Fibroblast of skin of left biceps (primary cell): ENCODE measurements at regions not wholly inside any gene's neighbourhood (a gene's known extent, or its start where the extent isn't known, plus 50 kb on each side); places are given as distances from the start of the nearest gene placed in this dataset.

Experiments
- DNase-seq, 2 experiments: peaks; one replicate each; pipeline ENCODE4 v3.0.0-alpha.2; 2013; ENCODE audit warnings: low read depth in 2 of 2

- DNase-seq = no peak
These were observed 122.5 kb downstream of the DICER1 start for GRCh38 chr14:95034788-95035187.

- no peak for DNase-seq
These were observed 123.4 kb downstream of the DICER1 start for GRCh38 chr14:95033682-95034632.

GRCh38 chr14:95033031-95033430 lies 124.3 kb downstream of the DICER1 start:
- no peak for DNase-seq

GRCh38 chr14:95026851-95027463 lies 130.4 kb downstream of the DICER1 start:
- no peak for DNase-seq

GRCh38 chr14:95025941-95026340 lies 131.4 kb downstream of the DICER1 start:
- no peak for DNase-seq

GRCh38 chr14:95025218-95025617 lies 132.1 kb downstream of the DICER1 start:
- DNase-seq = no peak

GRCh38 chr14:95024380-95024779 lies 132.9 kb downstream of the DICER1 start:
- no peak for DNase-seq

- no peak for DNase-seq
These were observed 133.4 kb downstream of the DICER1 start for GRCh38 chr14:95023886-95024285.

GRCh38 chr14:95023115-95023514 lies 134.2 kb downstream of the DICER1 start:
- DNase-seq = no peak

- no peak for DNase-seq
These were observed 135.7 kb downstream of the DICER1 start for GRCh38 chr14:95021588-95021987.

GRCh38 chr14:95018821-95019220 lies 138.5 kb downstream of the DICER1 start:
- DNase-seq = no peak

- no peak for DNase-seq
These were observed 142.3 kb downstream of the DICER1 start for GRCh38 chr14:95015046-95015445.

GRCh38 chr14:95014036-95014435 lies 143.3 kb downstream of the DICER1 start:
- DNase-seq = no peak

GRCh38 chr14:95011445-95012006 lies 145.8 kb downstream of the DICER1 start:
- DNase-seq = no peak

GRCh38 chr14:95008445-95009217 lies 148.7 kb downstream of the DICER1 start:
- DNase-seq = no peak

- no peak for DNase-seq
These were observed 149.4 kb downstream of the DICER1 start for GRCh38 chr14:95007921-95008320.

GRCh38 chr14:95006479-95006878 lies 150.8 kb downstream of the DICER1 start:
- DNase-seq = no peak

- DNase-seq = no peak
These were observed 151.3 kb downstream of the DICER1 start for GRCh38 chr14:95006051-95006450.

- DNase-seq = no peak
These were observed 154.0 kb downstream of the DICER1 start for GRCh38 chr14:95003099-95003960.

- no peak for DNase-seq
These were observed 158.6 kb downstream of the DICER1 start for GRCh38 chr14:94998685-94999084.

GRCh38 chr14:94998110-94998509 lies 159.2 kb downstream of the DICER1 start:
- no peak for DNase-seq
